ENCODE measurements at regions not wholly inside any gene's neighbourhood (a gene's known extent, or its start where the extent isn't known, plus 50 kb on each side); places are given as distances from the start of the nearest gene placed in this dataset.

DNA sequence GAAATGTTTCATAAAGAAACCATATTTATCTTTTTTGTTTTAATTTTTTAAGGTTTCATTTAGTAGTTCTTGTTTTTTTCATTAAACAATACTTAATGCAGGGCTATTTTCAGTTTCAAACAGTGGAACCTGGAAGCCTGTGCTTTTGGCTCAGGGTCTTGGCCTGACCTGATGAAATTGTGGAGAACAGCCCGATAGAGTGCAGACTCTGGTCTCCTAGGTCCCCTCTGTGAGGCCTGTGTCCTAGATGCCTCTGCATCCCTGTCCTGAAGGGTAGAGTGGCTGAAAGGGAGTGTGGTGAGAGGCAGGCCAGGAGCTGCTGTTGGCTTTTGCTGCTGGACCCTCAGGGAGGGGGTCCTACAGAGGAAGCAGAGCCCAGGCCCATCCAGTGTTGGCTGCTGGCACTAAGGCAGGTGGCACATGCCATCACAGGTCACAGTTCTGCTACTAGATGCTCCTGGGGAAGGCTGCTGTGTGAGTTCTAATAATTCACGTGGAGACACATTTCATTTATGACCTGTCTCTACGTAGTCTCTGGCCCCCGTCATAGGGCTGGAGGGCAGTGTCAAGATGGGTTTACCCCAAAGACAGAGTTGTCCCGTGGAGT lies 201.0 kb upstream of the COPS8 start:
- TF ChIP-seq, protein P1, sequence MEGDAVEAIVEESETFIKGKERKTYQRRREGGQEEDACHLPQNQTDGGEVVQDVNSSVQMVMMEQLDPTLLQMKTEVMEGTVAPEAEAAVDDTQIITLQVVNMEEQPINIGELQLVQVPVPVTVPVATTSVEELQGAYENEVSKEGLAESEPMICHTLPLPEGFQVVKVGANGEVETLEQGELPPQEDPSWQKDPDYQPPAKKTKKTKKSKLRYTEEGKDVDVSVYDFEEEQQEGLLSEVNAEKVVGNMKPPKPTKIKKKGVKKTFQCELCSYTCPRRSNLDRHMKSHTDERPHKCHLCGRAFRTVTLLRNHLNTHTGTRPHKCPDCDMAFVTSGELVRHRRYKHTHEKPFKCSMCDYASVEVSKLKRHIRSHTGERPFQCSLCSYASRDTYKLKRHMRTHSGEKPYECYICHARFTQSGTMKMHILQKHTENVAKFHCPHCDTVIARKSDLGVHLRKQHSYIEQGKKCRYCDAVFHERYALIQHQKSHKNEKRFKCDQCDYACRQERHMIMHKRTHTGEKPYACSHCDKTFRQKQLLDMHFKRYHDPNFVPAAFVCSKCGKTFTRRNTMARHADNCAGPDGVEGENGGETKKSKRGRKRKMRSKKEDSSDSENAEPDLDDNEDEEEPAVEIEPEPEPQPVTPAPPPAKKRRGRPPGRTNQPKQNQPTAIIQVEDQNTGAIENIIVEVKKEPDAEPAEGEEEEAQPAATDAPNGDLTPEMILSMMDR (IDR thresholded peaks at IDR 0.05; ENCODE audit: poor library complexity), result no peak
- TF ChIP-seq EZH2 (IDR thresholded peaks at IDR 0.05; ENCODE audit: borderline replicate concordance), result no peak
